ENCODE measurements at regions not wholly inside any gene's neighbourhood (a gene's known extent, or its start where the extent isn't known, plus 50 kb on each side); places are given as distances from the start of the nearest gene placed in this dataset.

- Histone ChIP-seq H3K4me1 (ENCODE audit: insufficient read depth, low read length) (peaks cover 13% of the 10 kb centered on the region), H3K9ac (ENCODE audit: low read depth, low read length) (no peak overlapping the region), H3K36me3 (ENCODE audit: insufficient read depth, low read length) (no peaks in the 10 kb centered on the region), H2AFZ (ENCODE audit: low read depth, low read length) (no peak overlapping the region), H3K27me3 (ENCODE audit: insufficient read depth, low read length, poor library complexity) (no peaks in the 10 kb centered on the region), H3K27ac (ENCODE audit: low read length) (no peak overlapping the region), H3K4me2 (ENCODE audit: insufficient read depth, low read length) (no peak overlapping the region), H3K79me2 (ENCODE audit: insufficient read depth, low read length) (no peaks in the 10 kb centered on the region), H3K9me3 (ENCODE audit: insufficient read depth, low read length, severe bottlenecking) (no peaks in the 10 kb centered on the region), H3K4me3 (ENCODE audit: low read depth in 1 of 2, low read length in 2 of 2) (no peak overlapping the region), H4K20me1 (ENCODE audit: insufficient read depth, low read length) (no peaks in the 10 kb centered on the region)
- ATAC-seq (ENCODE audit: insufficient read depth, low read depth), result no peak
- no peak for TF ChIP-seq EZH2 (IDR thresholded peaks at IDR 0.05; ENCODE audit: borderline replicate concordance, low read depth, low read length, severe bottlenecking)
- TF ChIP-seq CTCF (IDR thresholded peaks at IDR 0.05; ENCODE audit: borderline replicate concordance, extremely low read depth, low read length, poor library complexity, severe bottlenecking), result no peak
- DNase-seq, result no peak
Measured at GRCh38 chrX:40279091-40279430, 181.3 kb upstream of the BCOR start.

- H3K27me3 ChIP-seq (ENCODE audit: insufficient read depth, low read length, poor library complexity), result no peaks in the 10 kb centered on the region
- no peak overlapping the region for H3K4me2 ChIP-seq (ENCODE audit: insufficient read depth, low read length)
- H3K27ac ChIP-seq (ENCODE audit: low read length), result no peak overlapping the region
- no peak overlapping the region for H3K4me3 ChIP-seq (ENCODE audit: low read depth in 1 of 2, low read length in 2 of 2)
- H3K9me3 ChIP-seq (ENCODE audit: insufficient read depth, low read length, severe bottlenecking), result no peaks in the 10 kb centered on the region
- no peaks in the 10 kb centered on the region for H4K20me1 ChIP-seq (ENCODE audit: insufficient read depth, low read length)
- no peak overlapping the region for H3K9ac ChIP-seq (ENCODE audit: low read depth, low read length)
- peaks cover 13% of the 10 kb centered on the region for H3K4me1 ChIP-seq (ENCODE audit: insufficient read depth, low read length)
- no peak for TF ChIP-seq EZH2 (IDR thresholded peaks at IDR 0.05; ENCODE audit: borderline replicate concordance, low read depth, low read length, severe bottlenecking)
- no peak for TF ChIP-seq CTCF (IDR thresholded peaks at IDR 0.05; ENCODE audit: borderline replicate concordance, extremely low read depth, low read length, poor library complexity, severe bottlenecking)
- H3K36me3 ChIP-seq (ENCODE audit: insufficient read depth, low read length), result no peaks in the 10 kb centered on the region
- ATAC-seq (ENCODE audit: insufficient read depth, low read depth), result peak; percentile 79
- H3K79me2 ChIP-seq (ENCODE audit: insufficient read depth, low read length), result no peaks in the 10 kb centered on the region
- DNase-seq, result peak; percentile 56
- H2AFZ ChIP-seq (ENCODE audit: low read depth, low read length), result no peak overlapping the region
Measured at GRCh38 chrX:40278340-40279090, 180.8 kb upstream of the BCOR start.

GRCh38 chrX:40277672-40278071 lies 179.9 kb upstream of the BCOR start:
- Histone ChIP-seq H3K36me3 (ENCODE audit: insufficient read depth, low read length) (no peaks in the 10 kb centered on the region), H4K20me1 (ENCODE audit: insufficient read depth, low read length) (no peaks in the 10 kb centered on the region), H3K9me3 (ENCODE audit: insufficient read depth, low read length, severe bottlenecking) (no peaks in the 10 kb centered on the region), H3K4me2 (ENCODE audit: insufficient read depth, low read length) (no peak overlapping the region), H2AFZ (ENCODE audit: low read depth, low read length) (no peak overlapping the region), H3K4me3 (ENCODE audit: low read depth in 1 of 2, low read length in 2 of 2) (no peak overlapping the region), H3K27ac (ENCODE audit: low read length) (no peak overlapping the region), H3K4me1 (ENCODE audit: insufficient read depth, low read length) (peaks cover 13% of the 10 kb centered on the region), H3K27me3 (ENCODE audit: insufficient read depth, low read length, poor library complexity) (no peaks in the 10 kb centered on the region), H3K9ac (ENCODE audit: low read depth, low read length) (no peak overlapping the region), H3K79me2 (ENCODE audit: insufficient read depth, low read length) (no peaks in the 10 kb centered on the region)
- TF ChIP-seq CTCF (IDR thresholded peaks at IDR 0.05; ENCODE audit: borderline replicate concordance, extremely low read depth, low read length, poor library complexity, severe bottlenecking), result no peak
- no peak for TF ChIP-seq EZH2 (IDR thresholded peaks at IDR 0.05; ENCODE audit: borderline replicate concordance, low read depth, low read length, severe bottlenecking)
- no peak for ATAC-seq (ENCODE audit: insufficient read depth, low read depth)
- DNase-seq, result no peak
